HEK293 (cell line): ENCODE measurements at regions not wholly inside any gene's neighbourhood (a gene's known extent, or its start where the extent isn't known, plus 50 kb on each side); places are given as distances from the start of the nearest gene placed in this dataset.

Experiments used
- BCL11A ChIP-seq: fragments of 450-650 bp; formaldehyde crosslinking; IDR thresholded peaks from 2 replicates; pipeline ENCODE4 v1.5.1; 2016; ENCODE audit warnings: low read depth, missing biosample characterization, missing genetic modification characterization
- GLI2 ChIP-seq: fragments of 450-650 bp; formaldehyde crosslinking; IDR thresholded peaks from 2 replicates; pipeline ENCODE4; 2017; ENCODE audit warnings: missing biosample characterization, missing genetic modification characterization, low read depth, borderline replicate concordance
- ZNF24 ChIP-seq: fragments of 450-650 bp; formaldehyde crosslinking; IDR thresholded peaks from 2 replicates; pipeline ENCODE4 v1.5.1; 2016; ENCODE audit warnings: missing biosample characterization, missing genetic modification characterization
- ZNF335 ChIP-seq: fragments of 450-650 bp; formaldehyde crosslinking; conservative IDR thresholded peaks from 2 replicates; pipeline ENCODE4 v1.5.1; 2016; ENCODE audit warnings: missing biosample characterization, missing genetic modification characterization
- ZNF416 ChIP-seq: fragments of 450-650 bp; formaldehyde crosslinking; IDR thresholded peaks from 2 replicates; pipeline ENCODE4 v1.5.1; 2016; ENCODE audit warnings: missing biosample characterization, missing genetic modification characterization
- ZNF521 ChIP-seq: fragments of 450-650 bp; formaldehyde crosslinking; IDR thresholded peaks from 2 replicates; pipeline ENCODE4 v1.5.1; 2017; ENCODE audit warnings: missing biosample characterization, mild to moderate bottlenecking, missing genetic modification characterization
- ZNF843 ChIP-seq: fragments of 450-650 bp; formaldehyde crosslinking; IDR thresholded peaks from 2 replicates; pipeline ENCODE4 v1.5.1; 2016; ENCODE audit warnings: missing biosample characterization, missing genetic modification characterization
- TF ChIP-seq, protein P1 (sequence below): fragments of 450-650 bp; formaldehyde crosslinking; IDR thresholded peaks from 2 replicates; pipeline ENCODE4 v1.5.1; 2016; ENCODE audit warnings: missing biosample characterization, missing genetic modification characterization

DNA sequence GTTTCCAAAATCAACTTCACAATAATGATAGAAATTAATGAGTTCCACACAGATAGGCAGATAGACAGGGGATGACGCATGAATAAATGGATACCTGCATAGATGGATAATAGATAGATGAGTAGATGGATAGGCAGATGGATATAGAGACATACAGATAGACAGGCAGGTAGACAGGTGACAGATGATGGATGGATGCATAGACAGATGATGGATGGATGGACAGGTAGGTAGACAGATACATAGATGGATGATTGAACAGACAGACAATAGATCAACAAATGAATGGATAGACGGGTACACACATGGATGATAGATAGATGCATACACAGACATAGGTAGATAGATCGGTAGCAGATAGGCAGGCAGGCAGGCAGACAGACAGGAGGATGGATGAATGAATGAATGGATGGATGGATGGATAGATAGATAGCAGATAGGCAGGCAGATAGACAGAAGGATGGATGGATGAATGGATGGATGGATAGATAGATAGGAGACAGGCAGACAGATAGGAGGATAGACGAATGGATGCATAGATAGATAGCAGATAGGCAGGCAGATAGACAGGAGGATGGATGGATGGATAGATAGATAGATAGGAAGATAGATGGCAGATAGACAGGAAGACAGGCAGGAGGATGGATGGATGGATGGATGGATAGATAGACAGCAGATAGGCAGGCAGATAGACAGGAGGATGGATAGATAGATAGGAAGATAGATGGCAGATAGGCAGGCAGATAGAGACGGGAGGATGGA lies 142.5 kb downstream of the RBFOX3 start:
- TF ChIP-seq GLI2 (tag by site-specific recombination) (no peak), ZNF843 (tag by site-specific recombination) (no peak), ZNF416 (tag by site-specific recombination) (no peak), ZNF24 (tag by site-specific recombination) (no peak), ZNF335 (tag by site-specific recombination) (no peak), BCL11A (no peak), ZNF521 (tag by site-specific recombination) (no peak)
- TF ChIP-seq, protein P1, sequence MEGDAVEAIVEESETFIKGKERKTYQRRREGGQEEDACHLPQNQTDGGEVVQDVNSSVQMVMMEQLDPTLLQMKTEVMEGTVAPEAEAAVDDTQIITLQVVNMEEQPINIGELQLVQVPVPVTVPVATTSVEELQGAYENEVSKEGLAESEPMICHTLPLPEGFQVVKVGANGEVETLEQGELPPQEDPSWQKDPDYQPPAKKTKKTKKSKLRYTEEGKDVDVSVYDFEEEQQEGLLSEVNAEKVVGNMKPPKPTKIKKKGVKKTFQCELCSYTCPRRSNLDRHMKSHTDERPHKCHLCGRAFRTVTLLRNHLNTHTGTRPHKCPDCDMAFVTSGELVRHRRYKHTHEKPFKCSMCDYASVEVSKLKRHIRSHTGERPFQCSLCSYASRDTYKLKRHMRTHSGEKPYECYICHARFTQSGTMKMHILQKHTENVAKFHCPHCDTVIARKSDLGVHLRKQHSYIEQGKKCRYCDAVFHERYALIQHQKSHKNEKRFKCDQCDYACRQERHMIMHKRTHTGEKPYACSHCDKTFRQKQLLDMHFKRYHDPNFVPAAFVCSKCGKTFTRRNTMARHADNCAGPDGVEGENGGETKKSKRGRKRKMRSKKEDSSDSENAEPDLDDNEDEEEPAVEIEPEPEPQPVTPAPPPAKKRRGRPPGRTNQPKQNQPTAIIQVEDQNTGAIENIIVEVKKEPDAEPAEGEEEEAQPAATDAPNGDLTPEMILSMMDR (tag by site-specific recombination) = no peak
